Ectodermal cell (in vitro differentiated cells): ENCODE measurements at regions not wholly inside any gene's neighbourhood (a gene's known extent, or its start where the extent isn't known, plus 50 kb on each side); places are given as distances from the start of the nearest gene placed in this dataset.

Experiments
- H3K27ac ChIP-seq: 2 replicates; pipeline ENCODE4 v1.7.0; 2013; ENCODE audit warnings: mild to moderate bottlenecking, low read depth, low read length; ENCODE audit not compliant: insufficient read depth, poor library complexity, severe bottlenecking
- H3K27me3 ChIP-seq: 2 replicates; pipeline ENCODE4 v1.7.0; 2013; ENCODE audit warnings: mild to moderate bottlenecking, low read length; ENCODE audit not compliant: insufficient read depth, control insufficient read depth, poor library complexity, severe bottlenecking
- H3K36me3 ChIP-seq: one replicate; pipeline ENCODE4 v1.7.0; 2013; ENCODE audit warnings: low read length; ENCODE audit not compliant: control insufficient read depth, insufficient read depth
- H3K4me1 ChIP-seq: one replicate; pipeline ENCODE4 v1.7.0; 2013; ENCODE audit warnings: low read length; ENCODE audit not compliant: control insufficient read depth, insufficient read depth
- H3K4me3 ChIP-seq: 2 replicates; pipeline ENCODE4 v1.7.0; 2013; ENCODE audit warnings: low read depth, low read length, control low read depth; ENCODE audit not compliant: insufficient read depth
- H3K9me3 ChIP-seq: 2 replicates; pipeline ENCODE4 v1.7.0; 2013; ENCODE audit warnings: mild to moderate bottlenecking, low read length, moderate library complexity; ENCODE audit not compliant: control insufficient read depth
- WGBS, 2 experiments: methylation state at CpG; one replicate each; pipeline ENCODE4 v1.1.7; 2013; ENCODE audit warnings: missing lambda C conversion rate in 2 of 2; 5-methylcytosine and 5-hydroxymethylcytosine counted together

DNA sequence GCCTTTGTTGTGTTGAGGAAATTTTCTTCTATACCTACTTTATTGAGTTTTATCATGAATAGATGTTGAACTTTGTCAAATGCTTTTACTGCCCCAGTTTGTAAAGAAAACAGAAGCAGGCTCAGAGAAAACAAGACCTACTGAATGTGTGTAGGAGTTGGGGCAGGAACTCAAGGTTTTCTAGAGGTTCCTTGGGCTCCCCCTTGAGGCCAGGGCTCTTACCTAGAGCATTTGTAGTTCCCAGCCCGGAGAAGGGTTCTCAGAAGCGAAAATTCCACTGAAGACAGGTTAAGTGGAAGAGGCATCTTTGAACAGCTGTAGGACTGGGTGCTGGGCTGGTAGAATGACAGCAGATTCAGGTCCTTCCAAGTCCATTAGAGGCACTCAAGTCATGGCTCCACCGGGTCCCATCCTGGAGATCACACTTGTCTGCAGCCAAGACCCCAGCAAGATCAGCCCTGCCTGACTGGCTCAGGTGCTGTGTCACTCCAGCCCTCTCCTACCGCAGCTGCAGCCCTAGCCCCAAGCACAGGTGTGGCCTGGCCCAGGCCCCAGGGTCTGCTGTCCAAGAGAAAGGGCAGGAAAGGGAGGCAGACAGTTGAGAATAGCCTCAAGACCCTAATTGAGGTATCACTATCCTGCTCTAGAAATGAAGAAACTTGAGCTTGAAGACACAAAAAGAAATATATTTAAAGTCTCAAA, 425.5 kb downstream of the PCDH20 start:
- H3K36me3 ChIP-seq: no peaks in the 10 kb centered on the region
- no peaks in the 10 kb centered on the region for H3K4me1 ChIP-seq
- WGBS, 2 experiments: 94 to 95% methylated on average over 4 of the region's 4 CpGs
- no peak overlapping the region for H3K27ac ChIP-seq
- H3K4me3 ChIP-seq: no peak overlapping the region
- H3K27me3 ChIP-seq: no peaks in the 10 kb centered on the region
- H3K9me3 ChIP-seq: no peaks in the 10 kb centered on the region

DNA sequence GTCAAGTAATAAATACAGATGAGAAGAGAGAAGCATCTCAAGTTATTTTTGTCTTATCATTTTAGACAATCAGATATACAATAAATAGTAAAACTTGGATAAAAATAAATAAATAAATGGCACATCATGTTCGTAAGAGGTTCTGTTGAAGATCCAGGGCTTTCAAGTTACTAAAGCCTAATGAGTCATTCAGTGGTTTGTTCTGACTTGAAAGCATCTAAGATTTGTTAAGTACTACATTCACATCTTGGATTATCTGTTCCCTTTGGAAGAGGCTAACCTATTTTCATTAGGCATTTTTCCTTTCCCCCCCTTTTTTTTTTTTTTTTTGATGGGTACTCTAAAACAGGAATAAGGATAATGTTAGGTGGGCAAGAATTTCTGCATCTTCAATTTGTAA, 429.3 kb downstream of the PCDH20 start:
- Histone ChIP-seq H3K36me3 (no peaks in the 10 kb centered on the region), H3K27me3 (no peaks in the 10 kb centered on the region), H3K4me3 (no peak overlapping the region), H3K9me3 (no peaks in the 10 kb centered on the region), H3K4me1 (no peaks in the 10 kb centered on the region), H3K27ac (no peak overlapping the region)
- 86 to 100% methylated on average over 1 of the region's 1 CpG for WGBS, 2 experiments

DNA sequence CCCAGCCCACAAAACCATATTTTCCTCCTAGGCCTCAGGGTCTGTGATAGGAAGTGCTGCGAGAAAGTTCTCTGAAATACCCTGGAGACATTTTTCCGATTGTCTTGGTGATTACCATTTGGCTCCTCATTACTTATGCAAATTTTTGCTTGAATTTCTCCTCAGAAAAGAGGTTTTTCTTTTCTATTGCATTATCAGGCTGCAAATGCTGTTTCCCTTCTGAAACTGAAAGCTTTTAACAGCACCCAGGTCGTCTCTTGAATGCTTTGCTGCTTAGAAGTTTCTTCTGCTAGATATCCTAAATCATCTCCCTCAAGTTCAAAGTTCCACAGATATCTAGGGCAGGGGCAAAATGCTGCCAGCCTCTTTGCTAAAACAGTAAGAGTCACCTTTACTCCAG, 434.2 kb downstream of the PCDH20 start:
- no peaks in the 10 kb centered on the region for H3K4me1 ChIP-seq
- no peaks in the 10 kb centered on the region for H3K9me3 ChIP-seq
- H3K27ac ChIP-seq: no peak overlapping the region
- H3K27me3 ChIP-seq: no peaks in the 10 kb centered on the region
- 88 to 93% methylated on average over 3 of the region's 3 CpGs for WGBS, 2 experiments
- no peaks in the 10 kb centered on the region for H3K36me3 ChIP-seq
- no peak overlapping the region for H3K4me3 ChIP-seq

DNA sequence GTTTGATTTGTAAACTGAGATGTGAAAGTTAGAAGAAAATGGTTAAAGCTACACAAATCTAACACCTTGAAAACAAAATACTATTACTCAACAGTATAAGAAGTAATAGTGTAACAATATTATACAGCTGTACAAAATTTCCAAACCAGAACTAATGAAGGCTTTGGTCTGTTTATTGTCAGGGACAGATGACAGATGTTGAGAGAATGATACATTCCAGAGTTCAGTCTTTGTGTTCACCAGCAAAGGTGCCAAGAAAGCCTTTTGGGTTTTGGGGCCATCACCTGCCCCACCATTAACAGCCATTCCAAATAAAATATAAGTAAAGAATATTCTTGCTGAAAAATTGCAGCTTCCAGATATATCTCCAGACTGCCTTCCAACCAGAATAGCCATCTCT, 439.3 kb downstream of the PCDH20 start:
- no peak overlapping the region for H3K4me3 ChIP-seq
- H3K4me1 ChIP-seq: no peaks in the 10 kb centered on the region
- H3K27ac ChIP-seq: no peak overlapping the region
- H3K36me3 ChIP-seq: no peaks in the 10 kb centered on the region
- no peaks in the 10 kb centered on the region for H3K9me3 ChIP-seq
- no peaks in the 10 kb centered on the region for H3K27me3 ChIP-seq

DNA sequence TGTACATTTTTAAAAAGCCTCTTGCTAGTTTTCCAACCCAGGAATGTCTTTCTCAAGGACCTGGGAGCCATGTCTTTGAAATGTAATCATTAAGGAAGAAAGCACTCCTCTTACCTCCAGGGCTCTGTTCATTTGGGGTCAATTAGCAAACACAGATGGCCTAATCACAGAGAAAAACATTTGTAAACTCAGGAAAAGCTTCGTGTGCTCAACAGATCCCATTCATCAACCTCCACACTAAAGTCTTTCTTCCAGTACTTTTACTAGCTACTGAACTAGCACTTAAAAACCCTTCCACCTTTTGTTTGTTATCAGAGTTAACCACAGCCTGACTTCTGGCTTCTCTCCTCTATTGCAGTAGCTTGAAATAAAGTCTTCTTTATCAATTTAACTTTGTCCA, 441.4 kb downstream of the PCDH20 start:
- no peaks in the 10 kb centered on the region for H3K27me3 ChIP-seq
- H3K27ac ChIP-seq: no peak overlapping the region
- 26 to 28% methylated on average over 1 of the region's 1 CpG for WGBS, 2 experiments
- H3K9me3 ChIP-seq: no peaks in the 10 kb centered on the region
- H3K4me3 ChIP-seq: no peak overlapping the region
- H3K4me1 ChIP-seq: no peaks in the 10 kb centered on the region
- no peaks in the 10 kb centered on the region for H3K36me3 ChIP-seq

DNA sequence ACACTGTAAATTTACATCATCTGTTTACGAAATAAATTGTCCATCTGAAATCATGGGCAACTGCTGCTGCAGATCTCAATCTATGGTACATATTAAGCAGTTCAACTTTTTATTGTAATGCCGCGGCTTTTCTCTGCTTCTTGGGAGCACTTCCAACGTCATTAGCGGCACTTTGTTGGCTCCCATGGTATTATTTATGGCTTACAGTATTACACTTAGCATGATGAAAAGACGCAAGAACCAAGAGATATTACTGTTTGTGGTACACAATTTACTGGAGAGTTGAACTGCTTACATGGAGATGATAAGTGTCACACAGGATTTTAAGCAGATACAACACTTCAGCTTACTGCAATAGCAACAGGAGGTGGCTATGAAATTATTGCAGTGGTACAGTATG, 442.1 kb downstream of the PCDH20 start:
- 93 to 94% methylated on average over 5 to 6 of the region's 6 CpGs for WGBS, 2 experiments
- Histone ChIP-seq H3K27me3 (no peaks in the 10 kb centered on the region), H3K9me3 (no peaks in the 10 kb centered on the region), H3K36me3 (no peaks in the 10 kb centered on the region), H3K4me3 (no peak overlapping the region), H3K4me1 (no peaks in the 10 kb centered on the region), H3K27ac (no peak overlapping the region)

DNA sequence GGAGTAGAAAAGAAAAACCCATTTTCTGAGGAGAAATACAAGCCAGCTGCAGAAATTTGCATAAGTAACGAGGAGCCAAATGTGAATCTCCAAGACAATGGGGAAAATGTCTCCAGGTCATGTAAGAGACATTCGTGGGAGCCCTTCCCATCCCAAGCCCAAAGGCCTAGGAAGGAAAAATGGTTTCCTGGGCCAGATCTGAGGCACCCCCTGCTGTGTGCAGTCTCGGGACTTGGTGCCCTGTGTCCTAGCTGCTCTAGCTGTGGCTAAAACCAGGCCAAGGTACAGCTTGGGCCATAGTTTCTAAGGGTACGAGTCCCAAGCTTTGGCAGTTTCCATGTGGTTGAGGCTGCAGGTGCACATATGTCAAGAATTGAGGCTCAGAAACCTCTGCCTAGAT, 444.9 kb downstream of the PCDH20 start:
- H3K4me1 ChIP-seq: no peaks in the 10 kb centered on the region
- no peak overlapping the region for H3K27ac ChIP-seq
- no peaks in the 10 kb centered on the region for H3K36me3 ChIP-seq
- H3K27me3 ChIP-seq: no peaks in the 10 kb centered on the region
- no peak overlapping the region for H3K4me3 ChIP-seq
- no peaks in the 10 kb centered on the region for H3K9me3 ChIP-seq
- 80 to 86% methylated on average over 4 of the region's 4 CpGs for WGBS, 2 experiments

DNA sequence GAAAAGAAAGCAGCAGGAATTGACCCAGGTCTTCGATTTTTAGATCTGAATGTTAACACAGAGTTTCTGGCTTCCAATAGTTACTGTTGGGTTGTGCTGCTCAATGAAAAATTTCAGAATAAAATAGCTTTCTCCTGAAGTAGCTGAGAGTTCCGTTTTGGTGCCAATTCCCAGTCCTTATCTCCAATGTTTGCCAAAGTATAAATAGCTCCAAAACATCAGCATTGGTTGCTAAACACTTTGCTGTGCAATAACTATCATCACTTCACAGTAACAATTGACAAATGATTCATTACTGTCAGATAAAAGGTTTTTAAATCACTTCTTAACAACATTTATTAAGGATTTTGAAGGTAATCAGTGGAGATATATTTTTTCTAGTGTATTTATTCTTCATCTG, 446.0 kb downstream of the PCDH20 start:
- Histone ChIP-seq H3K9me3 (no peaks in the 10 kb centered on the region), H3K4me3 (no peak overlapping the region), H3K36me3 (no peaks in the 10 kb centered on the region), H3K27me3 (no peaks in the 10 kb centered on the region), H3K27ac (no peak overlapping the region), H3K4me1 (no peaks in the 10 kb centered on the region)
- 85% methylated on average over 2 of the region's 2 CpGs for WGBS, 2 experiments

DNA sequence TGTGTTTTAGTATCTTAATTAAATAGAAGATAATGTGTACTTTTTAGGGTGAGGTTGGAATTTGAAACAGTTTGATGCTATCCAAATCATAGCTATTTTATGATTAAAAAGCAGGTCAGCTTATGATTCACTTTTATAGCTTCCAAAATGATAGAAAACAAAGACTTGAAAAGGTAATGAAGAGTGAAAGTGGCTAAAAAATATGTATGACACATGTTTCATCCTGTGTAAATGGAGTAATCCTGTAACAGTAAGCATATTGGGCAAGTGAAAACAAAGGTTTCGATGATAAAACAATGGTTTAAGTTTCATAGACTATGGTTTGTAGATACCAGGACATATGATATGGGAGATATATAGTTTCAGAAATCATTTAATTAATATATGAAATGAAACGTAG, 456.2 kb downstream of the PCDH20 start:
- no peaks in the 10 kb centered on the region for H3K36me3 ChIP-seq
- H3K4me3 ChIP-seq: no peak overlapping the region
- no peaks in the 10 kb centered on the region for H3K4me1 ChIP-seq
- no peak overlapping the region for H3K27ac ChIP-seq
- WGBS, 2 experiments: 90 to 100% methylated on average over 2 of the region's 2 CpGs
- no peaks in the 10 kb centered on the region for H3K27me3 ChIP-seq
- H3K9me3 ChIP-seq: no peaks in the 10 kb centered on the region

DNA sequence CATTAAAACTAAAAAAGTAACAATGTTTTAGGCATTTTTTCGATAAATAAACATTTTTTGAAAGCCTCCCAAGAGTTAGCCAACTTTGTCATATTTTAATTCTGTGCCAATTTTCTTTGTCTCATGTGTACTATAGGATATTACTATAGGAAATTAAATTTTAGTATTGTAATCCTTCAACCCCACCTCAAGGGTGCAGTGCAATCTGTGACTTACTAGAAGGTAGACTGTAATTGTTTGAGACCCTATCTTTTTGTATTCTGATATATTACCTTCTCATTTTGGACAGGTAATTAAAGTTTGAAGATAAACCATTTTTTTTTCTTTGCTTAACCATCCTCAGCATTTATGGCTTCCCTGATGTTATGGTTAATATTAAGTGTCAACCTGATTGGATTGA, 457.8 kb downstream of the PCDH20 start:
- no peaks in the 10 kb centered on the region for H3K4me1 ChIP-seq
- no peaks in the 10 kb centered on the region for H3K9me3 ChIP-seq
- 80% methylated on average over 1 of the region's 1 CpG; no CpG with 5 or more reads in 1 of the 2 experiments for WGBS, 2 experiments
- no peak overlapping the region for H3K27ac ChIP-seq
- H3K4me3 ChIP-seq: no peak overlapping the region
- no peaks in the 10 kb centered on the region for H3K36me3 ChIP-seq
- H3K27me3 ChIP-seq: no peaks in the 10 kb centered on the region

DNA sequence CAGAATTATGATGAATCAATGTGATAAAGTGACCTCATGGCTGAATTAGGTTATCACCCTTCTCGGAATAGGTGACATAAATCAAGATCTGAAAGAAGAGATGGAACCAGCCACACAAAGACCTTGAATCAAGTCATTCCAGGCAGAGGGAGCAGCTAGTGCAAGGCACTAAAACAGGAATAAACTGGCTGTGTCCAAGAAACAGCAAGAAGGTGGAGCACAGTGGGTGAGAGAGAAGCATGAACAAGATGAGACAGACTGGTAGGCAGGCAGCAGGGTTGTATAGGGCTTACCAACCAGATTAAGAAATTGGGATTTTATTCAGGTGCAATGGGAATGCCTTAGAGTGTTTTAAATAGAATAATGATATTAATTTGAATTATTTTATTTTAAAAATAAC, 470.3 kb downstream of the PCDH20 start:
- Histone ChIP-seq H3K4me1 (no peaks in the 10 kb centered on the region), H3K27me3 (no peaks in the 10 kb centered on the region), H3K36me3 (no peaks in the 10 kb centered on the region), H3K4me3 (no peak overlapping the region), H3K27ac (no peak overlapping the region), H3K9me3 (no peaks in the 10 kb centered on the region)
- 89 to 91% methylated on average over 1 of the region's 1 CpG for WGBS, 2 experiments
